GM11168 (cell line): ENCODE measurements at regions not wholly inside any gene's neighbourhood (a gene's known extent, or its start where the extent isn't known, plus 50 kb on each side); places are given as distances from the start of the nearest gene placed in this dataset.
"Not testable (repeated sequence)": the region's sequence is repeated elsewhere in the genome, so short reads cannot be mapped to it uniquely, and the experiment has no call there.

Experiments
- in situ Hi-C: fragments of 300-500 bp; cut with MboI; formaldehyde crosslinking; loops from one replicate; pipeline ENCODE4 v1.12.0; 2022; ENCODE audit warnings: low sequenced_read_pairs; ENCODE audit not compliant: unreplicated experiment

DNA sequence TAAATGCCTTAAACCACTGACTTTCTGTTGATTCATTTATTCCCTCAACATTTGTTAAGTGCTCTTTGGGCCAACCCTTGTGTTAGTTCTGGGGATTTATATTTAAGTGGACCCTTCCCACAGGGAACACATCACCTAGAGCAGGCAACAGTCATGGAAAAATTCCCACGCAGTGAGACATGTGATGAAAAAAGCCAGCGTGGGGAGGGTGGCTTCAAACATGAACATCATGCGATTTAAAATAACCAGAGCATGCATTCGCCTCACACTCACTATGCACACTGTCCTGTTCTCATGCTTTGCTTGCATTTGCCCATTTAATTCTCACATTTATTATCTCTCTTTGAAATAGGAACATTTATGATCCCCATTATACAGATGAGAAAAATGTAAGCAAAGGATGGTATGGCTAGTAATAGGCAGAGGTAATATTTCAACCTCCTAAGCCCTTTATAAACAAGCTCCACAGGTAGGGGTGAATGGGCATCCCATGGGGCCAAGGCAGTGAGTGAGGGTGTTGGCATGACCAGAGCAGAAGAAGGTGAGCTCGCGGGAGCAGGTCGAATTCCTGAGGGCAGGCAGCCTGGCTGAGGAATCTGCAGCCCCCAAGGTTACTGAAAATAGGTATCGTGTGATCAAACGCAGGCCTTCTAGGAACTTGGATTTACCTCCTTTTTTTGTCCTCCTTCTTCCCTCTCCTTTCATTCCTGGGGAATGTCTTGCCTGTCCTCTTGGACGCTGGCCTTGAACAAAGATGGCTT is 297.8 kb downstream of the MYCN start:
- in situ Hi-C loops, result no loop called here

- in situ Hi-C loops, result no loop called here
Observed at GRCh38 chr2:16235747-16236146, 295.4 kb downstream of the MYCN start.

DNA sequence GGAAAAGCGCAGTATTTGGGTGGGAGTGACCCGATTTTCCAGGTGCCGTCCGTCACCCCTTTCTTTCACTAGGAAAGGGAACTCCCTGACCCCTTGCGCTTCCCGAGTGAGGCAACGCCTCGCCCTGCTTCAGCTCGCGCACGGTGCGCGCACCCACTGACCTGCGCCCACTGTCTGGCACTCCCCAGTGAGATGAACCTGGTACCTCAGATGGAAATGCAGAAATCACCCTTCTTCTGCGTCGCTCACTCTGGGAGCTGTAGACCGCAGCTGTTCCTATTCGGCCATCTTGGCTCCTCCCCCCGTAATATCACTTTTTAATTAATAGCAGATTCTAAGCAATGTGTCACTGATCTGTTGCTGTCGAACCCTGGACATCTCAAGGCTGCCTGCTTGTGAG is 294.9 kb downstream of the MYCN start:
- in situ Hi-C loops, result not testable (repeated sequence)

- in situ Hi-C loops, result no loop called here
Observed at GRCh38 chr2:16228951-16229350, 288.6 kb downstream of the MYCN start.

- in situ Hi-C loops, result no loop called here
Observed at GRCh38 chr2:16228471-16228870, 288.1 kb downstream of the MYCN start.

DNA sequence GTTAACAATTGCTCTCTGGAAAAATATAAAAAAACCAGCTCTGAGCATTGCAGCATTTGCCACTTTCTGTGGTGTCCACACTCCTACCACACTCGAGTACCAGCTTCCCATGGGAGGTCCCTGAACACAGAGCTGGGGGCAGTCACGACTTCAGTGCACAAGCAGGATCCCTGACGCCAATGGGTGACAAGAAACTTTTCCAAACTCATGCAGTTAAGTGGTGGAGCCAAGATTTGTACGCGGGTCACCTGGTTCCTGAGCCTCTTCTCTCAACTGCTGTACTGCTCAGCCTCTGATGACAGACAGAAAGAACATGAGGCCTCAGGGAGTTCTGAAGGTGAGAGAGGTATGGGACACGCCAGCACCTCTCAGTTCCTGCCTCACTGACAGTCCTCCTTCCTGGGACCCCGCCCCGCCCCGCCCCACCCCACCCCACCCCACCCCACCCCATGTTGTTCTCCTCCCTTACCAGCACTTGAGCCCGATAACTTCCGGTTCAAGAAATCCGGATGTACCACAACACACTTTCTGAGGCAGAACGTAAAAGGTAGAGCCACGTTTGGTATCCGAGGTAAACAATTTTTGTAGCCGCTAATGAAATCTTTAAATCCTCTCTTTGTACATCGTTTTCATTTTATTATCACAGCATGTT is 287.6 kb downstream of the MYCN start:
- in situ Hi-C loops, result no loop called here

DNA sequence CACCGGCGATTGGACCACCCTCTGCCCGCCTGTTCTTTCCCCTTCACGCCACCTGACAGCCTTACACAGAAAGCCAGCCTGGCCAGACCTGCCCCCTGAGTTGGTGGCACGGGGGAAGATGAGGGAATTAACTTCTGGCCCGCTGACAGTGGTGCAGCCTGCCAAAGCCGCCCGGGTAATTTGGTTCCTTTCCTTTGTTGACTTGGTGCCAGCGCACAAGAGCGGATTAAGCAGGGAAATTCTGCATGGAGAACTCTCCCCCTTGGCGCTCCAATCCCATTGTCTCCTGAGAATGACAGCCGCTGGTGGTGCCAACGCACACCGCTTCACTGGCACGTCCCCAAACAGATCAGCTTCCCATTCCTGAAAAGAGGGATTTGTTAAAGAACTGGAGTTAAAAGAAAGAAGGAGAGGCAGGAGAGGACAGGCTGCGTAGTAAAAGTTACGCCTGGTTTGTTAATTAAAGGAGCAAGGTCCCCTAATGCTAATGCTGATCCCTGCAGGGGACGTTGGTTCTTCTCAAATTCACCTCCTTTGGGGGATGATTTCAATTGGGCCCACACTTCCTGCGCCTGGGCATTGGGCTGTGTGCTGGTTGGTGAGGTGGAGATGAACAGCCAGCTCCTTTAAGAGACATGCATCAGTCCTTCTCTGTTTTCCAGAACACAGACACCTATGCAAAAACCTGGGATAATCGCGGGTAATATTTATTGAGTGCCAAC is 286.8 kb downstream of the MYCN start:
- in situ Hi-C loops, result no loop called here

DNA sequence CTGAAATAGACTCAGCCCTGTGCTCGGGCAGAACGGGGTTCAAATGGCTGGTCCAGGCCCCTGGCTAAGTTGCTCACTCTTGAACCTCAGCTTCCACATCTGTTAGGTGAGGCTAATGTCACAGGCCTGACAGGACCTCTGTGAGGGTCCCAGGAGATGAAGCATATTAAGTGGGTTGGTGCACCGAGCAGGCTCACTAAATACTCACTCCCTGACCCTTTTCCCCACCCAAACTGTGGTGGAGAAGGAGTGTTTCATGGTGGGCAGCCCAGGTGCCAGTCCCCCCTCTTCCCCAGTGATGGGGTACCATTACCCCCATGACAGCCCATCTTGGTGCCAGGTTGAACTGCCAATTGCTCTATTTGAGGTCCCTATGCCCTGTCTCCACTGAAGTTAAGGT is 286.0 kb downstream of the MYCN start:
- in situ Hi-C loops, result no loop called here

DNA sequence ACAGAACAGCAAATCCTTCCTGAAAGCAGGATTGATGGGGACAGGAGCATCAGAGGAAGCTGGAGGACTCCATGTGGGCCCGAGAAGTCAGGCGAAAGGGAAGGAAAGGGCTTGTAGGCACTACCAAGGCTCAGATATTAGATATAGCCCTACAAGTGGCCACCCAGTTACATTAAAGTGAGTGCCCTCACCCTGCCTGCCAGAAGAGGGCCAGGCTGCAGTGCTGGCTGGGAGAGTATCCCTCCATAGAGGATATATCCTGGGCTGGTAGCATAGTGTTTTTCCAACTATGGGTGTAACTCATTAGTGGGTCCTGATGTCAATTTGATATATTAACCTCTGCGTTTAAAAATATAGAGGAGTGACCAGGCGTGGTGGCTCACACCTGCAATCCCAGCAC is 285.2 kb downstream of the MYCN start:
- in situ Hi-C loops, result no loop called here

DNA sequence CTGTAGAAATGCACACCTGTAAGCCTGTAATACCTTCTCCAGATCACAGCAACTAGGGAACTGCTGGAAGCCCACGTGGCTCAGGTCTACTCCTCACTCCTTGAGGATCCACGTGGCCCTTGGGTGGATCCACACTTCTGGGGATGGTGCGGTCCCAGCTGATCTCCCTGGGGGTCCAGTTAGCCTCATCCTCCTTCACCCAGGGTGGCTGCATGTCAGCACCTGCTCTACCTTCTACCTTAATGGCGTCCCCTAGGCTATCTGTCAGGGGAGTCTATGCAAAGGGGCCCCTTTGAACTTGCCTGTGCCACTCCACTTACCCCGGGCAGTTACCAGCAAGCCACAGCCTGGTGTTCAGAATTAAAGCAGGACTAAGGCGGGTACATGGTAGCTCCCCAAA is 284.7 kb downstream of the MYCN start:
- in situ Hi-C loops, result no loop called here

DNA sequence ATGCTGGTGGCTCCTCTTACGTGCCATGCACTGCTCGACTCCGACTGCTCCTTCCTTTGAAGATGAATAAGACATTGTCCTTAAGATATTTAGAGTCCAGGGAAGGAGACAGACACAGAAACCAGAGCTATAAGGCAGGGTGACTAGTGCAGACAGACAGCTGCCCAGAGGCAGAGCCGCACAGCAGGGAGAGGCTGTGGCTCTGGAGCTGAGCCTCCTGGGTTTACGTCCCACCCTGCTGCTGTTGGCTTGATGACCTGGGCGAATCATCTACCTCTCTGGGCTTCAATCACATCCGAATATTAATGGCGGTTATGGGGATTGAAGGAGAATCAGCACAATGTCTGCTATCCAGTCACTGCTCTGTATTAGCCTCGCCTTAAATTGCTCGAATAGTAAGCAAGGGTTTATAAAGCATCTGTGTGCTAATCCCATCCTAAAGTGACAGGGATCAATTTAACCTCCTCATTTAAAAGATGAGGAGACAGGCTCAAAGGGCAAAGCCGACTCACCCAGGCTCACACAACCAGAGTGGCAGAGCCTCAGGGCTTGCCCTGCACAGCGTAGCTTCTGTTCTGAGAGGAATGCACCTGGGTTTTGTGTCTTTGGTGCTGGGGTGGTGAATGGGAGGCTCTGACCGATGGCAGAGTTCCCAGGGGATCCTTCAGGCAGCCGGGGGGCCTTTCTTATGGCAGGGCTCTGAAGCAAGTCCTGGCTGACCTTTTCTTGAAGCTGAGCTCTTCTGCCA is 284.1 kb downstream of the MYCN start:
- in situ Hi-C loops, result loop anchor here (25.0 kb wide), 1 partner anchor 287 kb away; the partner anchor contains the start of gene MYCN

GRCh38 chr2:16223841-16224177 is 283.5 kb downstream of the MYCN start:
- in situ Hi-C loops, result loop anchor here (25.0 kb wide), 1 partner anchor 287 kb away; the partner anchor contains the start of gene MYCN

DNA sequence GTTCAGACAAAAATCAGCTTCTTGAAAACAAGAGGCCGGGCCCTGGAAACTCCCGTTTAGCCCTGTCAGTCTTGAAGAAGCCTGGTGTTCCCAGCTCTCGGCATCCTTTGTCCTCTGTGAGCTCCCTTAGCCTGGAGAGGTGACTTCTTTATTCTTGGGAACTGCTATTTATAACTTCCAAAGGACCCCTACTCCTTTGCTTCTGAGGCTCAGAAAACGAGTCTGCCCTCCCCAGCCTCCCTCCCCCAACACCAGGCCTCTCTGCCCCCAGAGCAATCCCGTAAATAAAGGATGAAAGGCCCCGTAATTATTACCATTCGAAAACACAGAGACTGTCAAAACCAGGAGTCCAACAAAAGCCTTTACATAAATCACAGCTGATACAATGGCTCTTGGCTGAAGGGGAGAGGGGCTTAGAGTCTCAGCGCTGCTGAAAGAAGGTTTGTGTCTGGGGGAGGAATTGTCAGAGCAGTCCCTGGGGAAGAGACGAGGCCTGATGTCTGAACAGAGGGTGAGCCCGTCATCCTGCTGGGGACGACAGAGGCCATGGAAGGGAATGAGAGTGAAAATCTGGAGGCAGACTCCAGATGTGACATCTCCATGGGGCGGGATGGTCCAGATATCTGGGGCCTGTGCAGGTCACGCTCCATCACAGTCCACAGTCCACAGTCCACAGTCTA is 283.0 kb downstream of the MYCN start:
- in situ Hi-C loops, result loop anchor here (25.0 kb wide), 1 partner anchor 286 kb away; the partner anchor contains the start of gene MYCN

GRCh38 chr2:16222326-16222725 is 282.0 kb downstream of the MYCN start:
- in situ Hi-C loops, result loop anchor here (25.0 kb wide), 1 partner anchor 285 kb away; the partner anchor contains the start of gene MYCN

DNA sequence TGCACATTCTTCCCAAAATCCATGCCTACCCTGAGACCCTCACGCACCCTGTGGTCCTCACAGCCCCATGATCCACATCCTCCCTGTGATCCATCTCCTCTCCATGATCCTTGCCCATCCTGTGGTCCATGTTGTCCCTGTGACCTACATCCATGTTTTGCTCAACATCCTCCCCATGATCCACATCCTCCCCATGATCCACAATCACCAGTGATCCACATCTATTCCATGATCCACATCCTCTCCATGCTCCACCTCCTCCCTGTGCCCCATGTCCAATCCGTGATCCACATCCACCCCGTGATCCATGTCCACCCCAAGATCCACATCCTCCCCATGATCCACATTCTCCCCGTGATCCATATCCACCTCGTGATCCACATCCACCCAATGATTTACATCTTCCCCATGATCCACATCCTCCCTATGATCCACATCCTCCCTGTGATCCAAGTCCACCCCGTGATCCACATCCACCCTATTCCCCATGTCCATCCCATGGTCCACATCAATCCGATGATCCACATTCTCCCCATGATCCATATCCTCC is 281.2 kb downstream of the MYCN start:
- in situ Hi-C loops, result loop anchor here (25.0 kb wide), 1 partner anchor 284 kb away; the partner anchor contains the start of gene MYCN

- in situ Hi-C loops, result loop anchor here (25.0 kb wide), 1 partner anchor 282 kb away; the partner anchor contains the start of gene MYCN
Observed at GRCh38 chr2:16219292-16219975, 279.1 kb downstream of the MYCN start.

- in situ Hi-C loops, result loop anchor here (25.0 kb wide), 1 partner anchor 281 kb away; the partner anchor contains the start of gene MYCN
Observed at GRCh38 chr2:16218625-16219024, 278.3 kb downstream of the MYCN start.

- in situ Hi-C loops, result loop anchor here (25.0 kb wide), 1 partner anchor 281 kb away; the partner anchor contains the start of gene MYCN
Observed at GRCh38 chr2:16218161-16218560, 277.8 kb downstream of the MYCN start.

GRCh38 chr2:16217741-16218140 is 277.4 kb downstream of the MYCN start:
- in situ Hi-C loops, result loop anchor here (25.0 kb wide), 1 partner anchor 280 kb away; the partner anchor contains the start of gene MYCN
